Transverse colon (tissue), 3 donors: ENCODE measurements at regions not wholly inside any gene's neighbourhood (a gene's known extent, or its start where the extent isn't known, plus 50 kb on each side); places are given as distances from the start of the nearest gene placed in this dataset.

Source experiments
- POLR2A ChIP-seq: fragments of 450-650 bp; IDR thresholded peaks from one replicate; pipeline ENCODE4 v1.6.1; 2016; ENCODE audit warnings: antibody characterized with exemption, mild to moderate bottlenecking, moderate library complexity
- TF ChIP-seq, protein P1 (sequence below), 5 experiments: fragments of 200-600 bp in 3 of 5; fragments of 450-650 bp in 2 of 5; sonication (generic) in 3 of 5; IDR thresholded peaks; 1 replicate in 2 of 5; 2 replicates in 3 of 5; pipeline ENCODE4 v1.5.1; 2016 to 2017; ENCODE audit warnings: antibody characterized with exemption in 5 of 5, inconsistent platforms in 3 of 5, mild to moderate bottlenecking in 2 of 5, moderate library complexity in 1 of 5

- TF ChIP-seq, protein P1, sequence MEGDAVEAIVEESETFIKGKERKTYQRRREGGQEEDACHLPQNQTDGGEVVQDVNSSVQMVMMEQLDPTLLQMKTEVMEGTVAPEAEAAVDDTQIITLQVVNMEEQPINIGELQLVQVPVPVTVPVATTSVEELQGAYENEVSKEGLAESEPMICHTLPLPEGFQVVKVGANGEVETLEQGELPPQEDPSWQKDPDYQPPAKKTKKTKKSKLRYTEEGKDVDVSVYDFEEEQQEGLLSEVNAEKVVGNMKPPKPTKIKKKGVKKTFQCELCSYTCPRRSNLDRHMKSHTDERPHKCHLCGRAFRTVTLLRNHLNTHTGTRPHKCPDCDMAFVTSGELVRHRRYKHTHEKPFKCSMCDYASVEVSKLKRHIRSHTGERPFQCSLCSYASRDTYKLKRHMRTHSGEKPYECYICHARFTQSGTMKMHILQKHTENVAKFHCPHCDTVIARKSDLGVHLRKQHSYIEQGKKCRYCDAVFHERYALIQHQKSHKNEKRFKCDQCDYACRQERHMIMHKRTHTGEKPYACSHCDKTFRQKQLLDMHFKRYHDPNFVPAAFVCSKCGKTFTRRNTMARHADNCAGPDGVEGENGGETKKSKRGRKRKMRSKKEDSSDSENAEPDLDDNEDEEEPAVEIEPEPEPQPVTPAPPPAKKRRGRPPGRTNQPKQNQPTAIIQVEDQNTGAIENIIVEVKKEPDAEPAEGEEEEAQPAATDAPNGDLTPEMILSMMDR (IDR thresholded peaks at IDR 0.05) = no peak
- TF ChIP-seq POLR2A = no peak
Measured at GRCh38 chr9:107410420-107410819, 79.1 kb downstream of the KLF4 start.
